ENCODE measurements at regions not wholly inside any gene's neighbourhood (a gene's known extent, or its start where the extent isn't known, plus 50 kb on each side); places are given as distances from the start of the nearest gene placed in this dataset.
A peak's percentile ranks its signal among the peaks of the same experiment; 100 is the strongest.

DNA sequence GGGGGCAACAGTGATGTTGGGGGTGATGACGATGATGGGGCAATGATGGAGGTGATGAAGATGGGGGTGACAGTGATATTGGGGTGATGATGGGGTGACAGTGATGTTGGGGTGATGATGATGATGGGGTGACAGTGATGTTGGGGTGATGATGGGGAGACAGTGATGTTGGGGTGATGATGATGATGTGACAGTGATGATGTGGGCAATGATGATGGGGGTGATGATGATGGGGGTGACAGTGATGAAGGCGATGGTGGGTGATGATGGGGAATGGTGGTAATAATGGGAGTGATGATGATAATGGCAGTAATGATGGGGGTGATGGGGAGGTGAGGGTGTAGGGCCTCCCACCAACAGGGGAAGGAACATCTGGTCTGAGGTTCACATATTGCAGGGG lies 150.6 kb downstream of the ERMARD start:
- H3K9me3 ChIP-seq (ENCODE audit: control insufficient read depth in 4 of 4, insufficient read depth in 3 of 4, low read length in 3 of 4), result peaks cover 0 to 4% (median 0%) of the 10 kb centered on the region in 4 donors

DNA sequence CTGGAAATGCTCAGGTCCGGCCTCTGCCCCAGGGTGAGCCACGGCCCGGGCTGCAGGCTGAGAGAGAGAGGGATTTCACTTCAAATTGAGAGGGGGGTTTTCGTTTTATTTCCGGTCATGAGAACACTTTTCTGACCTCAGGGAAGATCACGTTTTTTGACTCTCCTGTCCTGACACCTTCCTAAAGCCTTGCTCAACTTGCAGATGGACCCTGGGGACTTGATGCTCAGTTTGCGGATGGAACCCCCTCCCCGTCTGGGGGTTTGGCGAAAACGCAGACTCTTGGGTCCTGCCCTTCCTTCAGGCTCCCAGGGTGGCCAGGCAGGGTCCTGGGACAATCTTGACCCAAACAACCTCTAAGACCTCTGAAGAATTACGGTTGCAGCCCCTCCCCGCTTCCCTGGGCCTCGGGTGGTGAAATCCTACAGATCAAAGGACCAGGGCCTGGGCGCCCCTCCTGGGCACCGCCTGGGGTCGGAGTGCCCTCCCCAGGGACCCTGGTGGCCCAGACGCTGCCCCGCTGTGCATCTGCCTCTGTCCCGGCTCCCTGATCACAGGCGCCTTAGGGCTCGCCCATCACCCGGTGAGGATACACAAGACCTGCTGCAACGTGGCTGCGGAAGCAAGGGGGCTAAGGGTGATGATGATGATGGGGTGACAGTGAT lies 148.2 kb downstream of the ERMARD start:
- WGBS, 2 donors, result 67 to 69% methylated on average over 24 of the region's 24 CpGs
- H3K4me1 ChIP-seq (ENCODE audit: control insufficient read depth in 5 of 5, insufficient read depth in 5 of 5, low read length in 5 of 5), result peaks cover 0 to 2% (median 0%) of the 10 kb centered on the region in 5 donors
- no peak overlapping the region for H3K9ac ChIP-seq (ENCODE audit: insufficient read depth in 1 of 2, low read length in 2 of 2)
- no peaks in the 10 kb centered on the region for H3K27me3 ChIP-seq (ENCODE audit: control insufficient read depth in 3 of 3, insufficient read depth in 3 of 3, low read length in 2 of 3)
- H3K27ac ChIP-seq (ENCODE audit: low read depth in 1 of 2, low read length in 1 of 2), result no peak overlapping the region
- H3K36me3 ChIP-seq (ENCODE audit: control insufficient read depth in 4 of 4, insufficient read depth in 4 of 4, low read length in 4 of 4), result no peaks in the 10 kb centered on the region
- peaks cover 0 to 2% (median 0%) of the 10 kb centered on the region in 4 donors for H3K9me3 ChIP-seq (ENCODE audit: control insufficient read depth in 4 of 4, insufficient read depth in 3 of 4, low read length in 3 of 4)
- TF ChIP-seq, protein P1, sequence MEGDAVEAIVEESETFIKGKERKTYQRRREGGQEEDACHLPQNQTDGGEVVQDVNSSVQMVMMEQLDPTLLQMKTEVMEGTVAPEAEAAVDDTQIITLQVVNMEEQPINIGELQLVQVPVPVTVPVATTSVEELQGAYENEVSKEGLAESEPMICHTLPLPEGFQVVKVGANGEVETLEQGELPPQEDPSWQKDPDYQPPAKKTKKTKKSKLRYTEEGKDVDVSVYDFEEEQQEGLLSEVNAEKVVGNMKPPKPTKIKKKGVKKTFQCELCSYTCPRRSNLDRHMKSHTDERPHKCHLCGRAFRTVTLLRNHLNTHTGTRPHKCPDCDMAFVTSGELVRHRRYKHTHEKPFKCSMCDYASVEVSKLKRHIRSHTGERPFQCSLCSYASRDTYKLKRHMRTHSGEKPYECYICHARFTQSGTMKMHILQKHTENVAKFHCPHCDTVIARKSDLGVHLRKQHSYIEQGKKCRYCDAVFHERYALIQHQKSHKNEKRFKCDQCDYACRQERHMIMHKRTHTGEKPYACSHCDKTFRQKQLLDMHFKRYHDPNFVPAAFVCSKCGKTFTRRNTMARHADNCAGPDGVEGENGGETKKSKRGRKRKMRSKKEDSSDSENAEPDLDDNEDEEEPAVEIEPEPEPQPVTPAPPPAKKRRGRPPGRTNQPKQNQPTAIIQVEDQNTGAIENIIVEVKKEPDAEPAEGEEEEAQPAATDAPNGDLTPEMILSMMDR (IDR thresholded peaks at IDR 0.05; ENCODE audit: control extremely low read depth, extremely low read depth), result no peak
- H3K4me3 ChIP-seq, result no peak overlapping the region
- DNase-seq (no peak), ATAC-seq (ENCODE audit: insufficient read depth, low FRiP score) (no peak)

More for the DNA sequence above, 150.6 kb downstream of the ERMARD start:
- H3K27ac ChIP-seq (ENCODE audit: low read depth in 1 of 2, low read length in 1 of 2), result no peak overlapping the region
- no peaks in the 10 kb centered on the region for H3K36me3 ChIP-seq (ENCODE audit: control insufficient read depth in 4 of 4, insufficient read depth in 4 of 4, low read length in 4 of 4)
- peaks cover 0 to 19% (median 0%) of the 10 kb centered on the region in 5 donors for H3K4me1 ChIP-seq (ENCODE audit: control insufficient read depth in 5 of 5, insufficient read depth in 5 of 5, low read length in 5 of 5)
- WGBS, 2 donors, result 93 to 94% methylated on average over 2 of the region's 2 CpGs
- no peak overlapping the region for H3K9ac ChIP-seq (ENCODE audit: insufficient read depth in 1 of 2, low read length in 2 of 2)
- H3K27me3 ChIP-seq (ENCODE audit: control insufficient read depth in 3 of 3, insufficient read depth in 3 of 3, low read length in 2 of 3), result peaks cover 0 to 9% (median 0%) of the 10 kb centered on the region in 3 donors
- ATAC-seq (ENCODE audit: insufficient read depth, low FRiP score) (no peak), DNase-seq (no peak)
- no peak overlapping the region for H3K4me3 ChIP-seq
- TF ChIP-seq, protein P1 (IDR thresholded peaks at IDR 0.05; ENCODE audit: control extremely low read depth, extremely low read depth), result no peak

DNA sequence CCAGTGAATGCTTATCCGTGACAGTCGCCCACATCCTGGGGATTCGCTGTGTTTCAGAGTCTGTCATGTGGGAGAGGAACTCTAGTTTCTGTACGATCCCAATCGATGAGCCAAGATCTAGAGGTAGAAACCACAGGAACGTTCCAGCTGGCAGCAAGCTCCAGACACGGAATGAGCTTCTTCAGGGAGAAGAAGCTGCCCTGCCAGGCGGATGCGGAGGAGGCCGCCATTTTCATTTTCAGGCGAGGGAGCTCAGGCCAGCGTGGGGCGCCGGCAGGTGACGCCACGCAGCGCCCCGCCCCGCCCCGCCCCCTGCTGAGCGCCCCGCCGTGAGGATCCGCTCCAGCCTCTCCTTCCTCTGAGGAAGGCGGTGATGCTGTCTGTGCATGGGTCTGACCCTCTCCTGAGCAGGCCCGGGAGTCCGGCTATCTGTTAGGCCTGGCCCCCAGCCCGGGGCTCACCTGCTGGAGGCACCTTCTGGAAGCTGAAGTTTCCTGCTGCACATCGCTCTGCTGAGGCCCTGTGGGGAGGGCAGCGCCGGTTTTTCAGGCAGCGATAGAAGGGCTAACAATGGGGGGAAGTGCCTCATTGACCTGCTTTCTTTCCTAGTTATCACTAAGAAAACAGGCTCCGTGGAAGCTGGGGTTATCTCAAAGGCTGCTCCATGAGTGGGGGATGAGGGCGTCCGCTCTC lies 147.5 kb downstream of the ERMARD start:
- DNase-seq, result no peak

More for the DNA sequence above, 147.5 kb downstream of the ERMARD start:
- Histone ChIP-seq H3K9ac (ENCODE audit: insufficient read depth in 1 of 2, low read length in 2 of 2) (no peak overlapping the region), H3K27me3 (ENCODE audit: control insufficient read depth in 3 of 3, insufficient read depth in 3 of 3, low read length in 2 of 3) (no peaks in the 10 kb centered on the region), H3K4me1 (ENCODE audit: control insufficient read depth in 5 of 5, insufficient read depth in 5 of 5, low read length in 5 of 5) (no peaks in the 10 kb centered on the region), H3K36me3 (ENCODE audit: control insufficient read depth in 4 of 4, insufficient read depth in 4 of 4, low read length in 4 of 4) (no peaks in the 10 kb centered on the region), H3K9me3 (ENCODE audit: control insufficient read depth in 4 of 4, insufficient read depth in 3 of 4, low read length in 3 of 4) (peaks cover 0 to 2% (median 0%) of the 10 kb centered on the region in 4 donors), H3K4me3 (no peak overlapping the region), H3K27ac (ENCODE audit: low read depth in 1 of 2, low read length in 1 of 2) (no peak overlapping the region)
- ATAC-seq (ENCODE audit: insufficient read depth, low FRiP score), result peak; percentile 31
- 65 to 67% methylated on average over 34 to 35 of the region's 35 CpGs for WGBS, 2 donors
- TF ChIP-seq, protein P1 (IDR thresholded peaks at IDR 0.05; ENCODE audit: control extremely low read depth, extremely low read depth), result no peak

All from lung (tissue), 11 donors.